Activated CD4-positive, alpha-beta T cell treated with anti-CD3 and anti-CD28 coated beads, Interleukin-2, Interleukin-6, amounts not matched to agents 100 ng/mL and 50 ng/mL, durations not matched to agents 16 hours and 8 hours (primary cell): ENCODE measurements at regions not wholly inside any gene's neighbourhood (a gene's known extent, or its start where the extent isn't known, plus 50 kb on each side); places are given as distances from the start of the nearest gene placed in this dataset.

Source experiments
- DNase-seq: peaks from one replicate; pipeline ENCODE4 v3.0.0-alpha.2; 2020

DNA sequence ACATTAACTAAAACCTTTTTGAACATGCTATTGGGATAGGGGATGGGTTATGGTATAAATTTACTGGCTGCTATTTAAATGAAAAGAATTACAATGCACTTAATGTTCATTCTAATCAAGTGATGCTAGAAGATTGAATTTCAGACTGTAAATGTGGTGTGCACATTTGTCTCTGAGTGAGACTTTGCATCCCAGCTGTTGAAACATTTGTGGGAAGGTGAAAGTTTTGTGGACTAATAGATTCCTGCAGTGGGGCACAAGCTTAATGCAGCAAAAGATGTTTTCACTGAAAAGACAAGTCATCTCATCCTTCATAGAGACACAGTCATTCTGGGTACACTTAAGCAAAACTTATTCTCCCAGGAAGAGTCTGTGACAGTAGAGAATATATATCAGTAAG lies 323.6 kb downstream of the NFIB start:
- DNase-seq = no peak

DNA sequence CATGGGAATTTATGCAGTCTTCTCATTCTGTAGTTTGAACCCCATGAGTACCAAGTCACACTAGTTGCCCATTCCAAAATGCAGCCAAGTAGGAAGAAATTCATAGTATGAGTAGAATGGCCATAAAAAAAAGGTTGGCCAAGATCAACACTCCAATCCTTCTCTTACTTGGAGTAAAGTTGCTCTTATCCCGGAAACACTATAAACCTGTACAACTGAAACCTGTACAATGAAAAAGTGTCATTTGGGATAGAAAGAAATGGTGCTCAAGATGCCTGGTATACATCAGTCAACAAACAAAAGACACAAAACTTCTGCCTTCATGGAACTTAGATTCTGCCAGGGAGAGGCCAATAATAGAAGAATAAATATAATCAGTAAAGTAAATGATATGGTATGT lies 325.0 kb downstream of the NFIB start:
- no peak for DNase-seq

DNA sequence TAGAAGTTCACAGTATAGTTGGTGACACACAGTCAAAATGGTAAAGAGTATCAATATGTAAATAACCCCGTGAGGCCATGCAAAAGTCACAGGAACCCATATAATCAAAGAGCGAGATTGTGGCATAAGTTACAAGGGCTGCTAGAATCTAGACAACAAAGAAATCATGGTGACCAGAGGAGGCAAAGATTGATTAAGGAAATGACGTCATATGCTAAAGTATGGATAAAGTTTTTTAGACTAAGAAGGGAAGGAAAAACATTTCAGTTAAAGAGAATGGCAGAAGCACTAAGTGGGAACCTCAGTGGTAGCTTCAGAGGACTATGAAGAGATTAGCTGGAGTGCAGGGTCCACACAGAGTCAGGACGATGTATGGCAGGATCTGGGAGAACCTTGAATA lies 330.3 kb downstream of the NFIB start:
- DNase-seq = no peak

DNA sequence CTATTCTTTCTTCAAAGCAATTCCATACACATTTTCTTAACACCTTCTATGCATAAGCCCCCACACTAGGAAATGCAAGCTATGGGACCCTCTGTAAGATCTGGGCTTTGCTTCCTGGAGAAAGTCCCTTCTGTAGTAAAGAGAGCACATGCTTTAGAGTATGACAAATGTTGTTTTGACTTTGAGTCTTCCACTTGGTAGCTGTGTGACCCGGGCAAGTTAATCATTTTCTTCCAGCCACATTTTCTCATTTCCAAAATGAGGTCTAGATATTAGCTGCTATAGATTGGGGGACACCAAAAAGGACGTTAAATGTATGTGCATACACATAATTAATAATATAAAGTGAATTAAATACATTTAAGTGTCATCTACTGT lies 334.0 kb downstream of the NFIB start:
- DNase-seq = no peak

DNA sequence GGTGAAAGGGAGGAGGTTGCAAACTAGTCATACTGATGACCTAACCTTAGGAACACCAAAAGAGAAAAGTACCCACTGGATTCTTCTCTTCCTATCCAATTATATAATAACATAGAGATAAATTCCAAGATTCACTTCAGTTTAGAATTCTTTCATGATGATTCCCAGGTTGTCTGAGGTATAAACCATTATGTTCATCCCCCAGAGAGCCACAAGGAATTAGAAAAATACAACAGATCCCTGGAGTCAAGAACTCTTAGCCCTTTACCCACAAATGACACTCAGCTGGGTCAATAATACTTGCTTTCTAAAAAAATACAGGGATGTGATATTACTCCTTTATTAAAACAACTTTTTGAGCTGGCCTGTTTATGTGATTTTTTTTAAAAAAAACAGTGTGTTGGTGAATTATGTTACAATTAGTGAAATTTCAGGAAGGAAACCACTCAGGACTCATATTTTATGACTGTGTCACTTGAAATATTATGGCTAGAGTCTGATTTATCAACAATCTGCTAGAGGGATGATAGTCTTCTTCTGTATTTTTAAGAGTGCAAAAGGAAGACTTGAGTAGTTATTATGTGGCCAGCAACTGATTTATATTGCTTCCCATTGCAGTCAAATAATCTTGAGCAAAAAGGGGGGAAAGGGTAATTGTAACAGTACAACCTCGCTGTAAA lies 338.2 kb downstream of the NFIB start:
- DNase-seq = no peak

DNA sequence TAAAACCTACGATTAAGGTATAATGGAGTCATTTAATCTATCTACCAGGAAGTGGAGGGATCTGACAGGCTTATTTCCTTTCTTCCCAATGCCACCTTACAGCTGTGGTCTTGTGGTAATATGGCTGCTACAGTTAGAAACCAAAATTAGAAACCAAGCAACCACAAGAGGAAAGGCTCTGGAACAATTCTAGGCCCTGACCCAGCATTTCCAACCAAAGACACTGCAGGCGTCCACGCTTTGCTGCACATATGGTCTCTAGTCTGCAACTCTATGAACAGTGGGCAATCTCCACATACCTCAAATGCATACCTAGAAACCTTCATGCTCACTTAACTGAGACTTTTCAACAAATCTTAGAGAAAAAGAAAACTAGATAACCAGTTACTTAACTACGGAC lies 339.1 kb downstream of the NFIB start:
- DNase-seq = no peak

DNA sequence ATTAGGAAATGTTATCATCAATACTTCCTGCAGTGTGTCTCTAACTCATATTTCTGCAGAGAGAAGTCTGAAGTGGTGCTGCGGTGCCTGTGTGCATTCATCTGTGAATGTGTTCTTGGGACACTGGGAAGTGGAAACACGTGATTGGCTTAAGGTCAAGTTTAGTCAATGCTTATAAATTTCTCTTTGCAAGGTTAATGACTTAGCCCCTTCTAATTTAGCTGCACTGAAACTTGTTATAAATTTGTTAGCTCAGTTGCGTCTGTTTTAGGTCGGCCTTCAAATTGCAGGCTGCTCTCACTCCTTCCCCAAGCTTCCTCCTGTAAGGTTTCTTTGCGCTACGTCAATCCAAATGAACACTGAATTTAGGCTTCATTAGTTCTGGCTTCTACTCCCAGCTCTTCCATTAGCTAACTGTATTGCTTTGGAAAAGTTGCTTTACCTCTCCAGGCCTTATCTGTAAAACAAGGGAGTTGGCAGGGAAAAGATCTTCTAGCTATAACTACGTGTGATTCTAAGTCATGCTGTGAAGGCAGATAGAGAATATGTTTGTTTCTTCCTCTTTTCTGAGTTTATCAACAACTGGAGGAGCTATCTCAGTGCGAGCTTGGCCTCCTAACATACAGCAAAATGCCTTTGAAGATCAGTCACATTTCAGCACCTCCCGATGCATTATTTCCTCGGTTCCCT lies 341.8 kb downstream of the NFIB start:
- no peak for DNase-seq

DNA sequence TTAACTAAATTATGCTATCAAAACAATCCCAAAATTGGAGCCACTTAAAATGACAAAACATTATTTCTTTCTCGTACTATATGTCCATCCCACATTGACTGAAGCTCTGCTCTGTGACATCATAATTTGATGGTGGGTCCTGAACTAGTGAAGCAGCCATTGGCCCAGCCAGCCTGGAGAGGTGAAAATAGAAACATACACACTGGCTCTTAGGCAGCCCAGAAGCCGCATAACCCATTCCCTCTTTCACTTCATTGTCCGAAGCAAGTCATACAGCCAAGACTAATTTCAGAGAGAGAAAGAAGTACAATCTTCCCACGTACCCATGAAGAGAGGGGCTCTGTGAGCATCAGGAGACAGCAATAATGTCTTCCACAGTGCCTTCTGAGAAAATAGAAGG lies 342.5 kb downstream of the NFIB start:
- no peak for DNase-seq

DNA sequence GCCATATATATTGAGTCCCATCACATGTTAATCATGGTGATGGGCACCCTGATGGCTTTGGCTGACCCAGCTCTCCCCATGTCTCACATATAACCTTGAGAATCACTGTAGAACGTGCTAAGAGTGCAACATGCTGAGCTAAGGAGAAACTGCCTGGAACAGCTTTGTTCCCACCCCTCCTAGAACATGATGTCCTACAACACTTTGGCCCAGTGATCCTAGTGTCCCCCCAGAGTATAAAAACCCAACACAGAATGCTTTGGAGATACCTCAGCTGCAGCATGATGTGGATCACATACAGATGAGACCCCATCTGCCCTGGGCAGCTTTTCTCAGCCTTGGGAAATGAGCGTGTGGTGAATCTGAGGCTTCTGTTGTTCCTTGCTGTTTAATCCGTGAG lies 343.5 kb downstream of the NFIB start:
- DNase-seq = no peak

DNA sequence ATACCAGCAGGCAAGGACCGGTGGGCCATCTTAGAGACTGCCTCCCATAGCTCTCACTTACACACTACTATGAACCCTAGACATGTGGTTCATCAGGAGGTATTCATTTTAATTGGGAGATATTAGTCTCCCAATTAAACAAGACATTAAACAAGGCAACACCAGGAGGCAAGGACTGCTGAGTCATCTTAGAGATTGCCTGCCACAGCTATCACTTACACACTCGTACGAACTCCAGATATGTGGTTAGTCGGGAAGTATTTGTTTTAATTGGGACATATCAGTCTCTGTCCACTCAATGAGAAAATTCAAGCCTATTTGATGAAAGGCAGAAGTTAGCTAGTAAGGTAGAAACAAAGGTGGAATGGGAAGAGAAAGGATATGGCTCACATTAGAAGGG lies 343.9 kb downstream of the NFIB start:
- DNase-seq = no peak

DNA sequence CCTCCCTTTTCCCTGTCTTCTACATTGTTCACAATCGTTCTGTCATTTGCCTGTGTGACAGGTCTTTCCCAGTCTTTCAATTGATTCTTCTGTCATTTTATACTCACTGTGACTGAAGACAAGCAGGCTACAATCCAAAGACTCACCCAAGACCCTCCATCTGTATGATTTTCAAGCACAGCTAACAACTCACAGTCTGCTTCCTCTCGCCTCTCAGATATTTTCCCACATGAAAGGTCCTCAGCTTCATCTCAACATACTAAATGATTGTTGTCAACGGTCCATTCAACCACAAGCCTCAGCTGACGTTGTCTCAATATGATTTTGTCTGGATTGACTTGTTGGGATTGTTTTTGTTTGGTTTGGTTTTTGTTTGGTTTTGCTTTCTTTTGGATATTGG lies 346.5 kb downstream of the NFIB start:
- no peak for DNase-seq

DNA sequence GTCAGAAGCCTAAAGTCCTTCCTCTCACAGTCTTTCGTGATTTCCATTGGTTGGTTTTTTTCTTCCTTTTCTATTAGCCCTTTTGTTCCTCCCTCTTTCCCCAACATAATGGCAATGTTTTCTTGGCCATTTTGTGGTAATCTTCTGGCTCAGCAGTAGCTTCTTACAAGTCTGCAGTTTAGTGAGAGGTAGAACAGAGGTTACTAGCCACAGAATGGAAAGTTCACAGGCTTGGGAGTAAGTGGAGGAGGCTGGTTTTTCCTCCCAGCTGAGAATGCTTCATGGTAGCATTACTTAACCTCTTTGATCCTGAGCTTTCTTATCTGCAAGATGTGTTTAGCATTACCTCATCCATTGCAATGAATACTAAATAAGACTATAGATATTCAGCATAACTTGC lies 346.9 kb downstream of the NFIB start:
- no peak for DNase-seq

DNA sequence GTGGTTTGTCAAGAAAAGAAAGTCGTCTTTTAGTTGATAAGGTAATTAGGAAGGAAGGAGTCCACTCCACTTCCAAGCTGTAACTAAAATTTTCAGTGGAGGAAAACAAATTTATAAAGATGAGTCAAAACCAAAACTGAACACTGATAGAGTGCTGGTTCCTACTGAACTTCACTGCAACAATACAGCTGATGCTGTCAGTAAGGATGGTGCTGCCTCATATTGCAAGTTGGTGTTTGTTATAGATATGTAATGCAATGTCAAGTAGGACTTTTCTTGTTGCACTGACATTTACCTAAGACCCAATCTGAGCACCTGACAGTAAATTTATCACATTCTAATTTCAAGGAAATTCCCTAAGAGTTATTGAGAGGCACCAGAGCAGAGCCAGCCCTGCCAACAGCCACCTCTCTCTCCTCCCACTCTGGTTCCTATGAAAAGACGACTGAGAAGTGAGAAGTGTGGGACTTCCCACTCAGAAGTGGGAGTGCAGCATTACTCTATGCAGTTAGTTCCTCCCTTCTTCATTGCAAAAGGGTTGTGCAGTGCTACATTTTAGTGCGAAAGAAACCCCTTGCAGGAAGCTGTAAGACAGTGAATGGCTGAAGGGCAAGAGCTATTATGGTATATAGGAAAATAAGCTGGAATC lies 350.8 kb downstream of the NFIB start:
- no peak for DNase-seq

DNA sequence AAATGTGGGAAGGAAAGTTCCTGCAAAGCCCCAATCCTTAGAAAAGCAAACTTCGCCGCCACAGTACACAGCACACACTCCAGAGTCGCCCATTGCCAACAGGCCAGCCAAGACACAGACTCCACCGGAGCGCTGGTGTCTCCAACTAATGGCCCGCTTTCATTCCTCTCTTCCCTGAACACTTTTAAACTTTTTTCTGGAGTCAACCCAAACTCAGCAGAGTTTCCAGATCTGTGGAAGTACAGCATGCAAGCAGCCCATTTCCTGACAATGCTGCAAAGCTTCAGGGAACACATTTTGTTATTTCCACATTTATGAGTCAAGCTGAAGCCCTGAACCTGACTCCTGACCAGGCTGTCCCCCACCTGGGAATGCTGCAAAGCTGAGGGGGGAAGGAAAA lies 351.9 kb downstream of the NFIB start:
- DNase-seq = no peak

DNA sequence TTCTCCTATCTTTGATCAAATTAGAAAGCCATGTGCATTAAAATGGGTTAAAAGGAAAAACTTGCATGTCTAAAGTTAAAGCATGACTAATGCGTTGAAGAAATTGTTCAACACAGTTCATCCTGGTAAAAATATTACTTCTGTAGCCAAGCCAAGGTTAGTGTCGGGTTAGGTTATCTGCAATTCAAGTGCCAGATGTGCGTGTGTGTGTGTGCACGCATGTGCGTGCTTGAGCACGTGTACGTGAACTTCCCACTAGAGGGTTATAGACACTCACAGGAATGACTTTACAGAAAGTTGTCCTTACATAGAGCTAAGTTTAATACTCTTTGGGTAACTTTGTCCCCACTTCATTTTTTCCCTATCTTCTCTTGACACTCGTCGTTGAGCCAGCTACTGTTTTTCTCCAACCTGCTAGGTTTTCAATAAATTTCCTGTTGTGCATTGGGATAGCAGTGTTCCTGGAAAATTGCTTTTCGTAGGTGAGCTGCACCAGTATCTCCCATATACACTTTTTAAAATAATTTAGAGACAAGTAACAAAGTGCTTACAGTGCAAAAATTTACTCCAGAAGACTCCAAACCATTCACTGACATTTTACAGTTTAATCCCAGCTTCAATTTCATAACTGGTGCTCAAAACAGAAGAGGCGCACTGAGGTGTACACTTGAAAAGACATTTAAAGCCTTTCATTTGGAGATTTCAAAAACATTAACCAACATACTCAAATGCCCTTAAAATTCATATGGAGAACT lies 353.8 kb downstream of the NFIB start:
- no peak for DNase-seq

DNA sequence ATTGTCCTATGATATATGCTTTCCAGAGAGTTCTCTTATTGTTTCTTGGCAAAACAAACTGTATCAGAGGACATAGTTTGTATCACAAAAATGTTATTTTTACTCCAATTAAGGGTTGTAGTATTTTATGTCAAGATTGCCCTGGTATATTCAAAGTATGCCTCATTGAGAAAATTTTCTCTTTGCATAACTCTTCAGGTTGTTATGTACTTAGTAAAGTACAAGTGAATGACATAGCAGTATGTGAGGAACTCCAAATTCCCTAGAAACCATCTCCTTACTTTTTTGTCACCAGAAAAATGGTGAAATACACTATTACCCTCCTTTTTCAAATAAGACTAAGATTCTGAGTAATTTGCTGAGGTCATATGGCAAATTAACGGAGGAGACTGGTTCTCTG lies 355.3 kb downstream of the NFIB start:
- no peak for DNase-seq

DNA sequence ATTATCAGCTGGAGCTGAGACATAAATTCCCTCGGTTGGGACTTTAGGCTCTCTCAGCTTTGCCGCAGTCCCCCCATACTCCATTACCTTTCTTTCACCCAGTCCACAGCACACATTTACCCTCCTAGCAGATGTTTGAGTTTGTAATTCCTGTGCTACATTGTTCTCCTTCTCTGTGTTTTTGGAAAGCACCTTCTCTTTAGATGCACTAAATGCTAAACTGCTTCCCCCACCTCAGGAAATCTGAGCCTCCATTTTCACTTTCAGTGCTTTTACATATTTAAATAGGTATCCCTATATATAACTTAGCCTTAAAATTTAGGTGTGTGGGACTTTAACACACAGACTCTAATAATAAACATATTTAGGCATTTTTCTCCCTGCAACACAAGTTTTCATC lies 356.9 kb downstream of the NFIB start:
- DNase-seq = no peak

DNA sequence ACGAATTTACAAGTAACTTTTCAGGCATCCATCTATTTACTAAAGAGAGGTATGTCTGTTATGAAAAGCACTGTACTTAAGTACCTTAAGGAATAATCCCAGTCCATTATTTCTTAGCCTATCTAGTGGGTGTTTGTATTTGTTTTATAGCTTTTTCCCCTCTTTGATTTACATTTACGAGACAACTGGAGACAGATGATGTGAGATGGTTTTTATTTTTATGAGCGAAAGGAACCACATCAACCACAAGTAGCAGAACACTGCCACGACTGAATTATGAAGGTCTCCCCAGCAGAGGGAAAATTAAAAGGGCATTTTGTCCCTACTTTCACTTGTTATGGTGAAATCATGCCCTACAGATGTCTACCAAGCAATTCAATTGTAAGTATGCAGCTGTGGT lies 357.8 kb downstream of the NFIB start:
- DNase-seq = no peak

DNA sequence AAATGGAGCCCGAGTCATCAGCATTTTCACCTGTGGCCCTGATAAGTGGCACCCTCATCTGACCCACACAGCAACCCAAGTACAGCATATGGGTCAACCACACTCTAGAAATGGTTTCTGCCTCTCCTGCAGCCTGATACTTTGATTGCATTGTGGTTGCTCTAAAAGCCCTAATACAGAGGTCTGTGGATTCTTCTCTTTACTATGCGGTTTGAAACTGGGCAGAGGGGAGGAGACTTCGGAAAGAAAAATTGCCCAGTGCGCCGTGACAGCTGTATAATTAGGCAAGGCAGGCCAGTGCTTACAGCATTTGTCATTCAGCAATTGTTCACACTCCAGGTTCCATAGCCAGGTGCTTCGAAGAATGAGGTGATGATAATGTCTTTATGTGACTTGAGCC lies 361.0 kb downstream of the NFIB start:
- no peak for DNase-seq

DNA sequence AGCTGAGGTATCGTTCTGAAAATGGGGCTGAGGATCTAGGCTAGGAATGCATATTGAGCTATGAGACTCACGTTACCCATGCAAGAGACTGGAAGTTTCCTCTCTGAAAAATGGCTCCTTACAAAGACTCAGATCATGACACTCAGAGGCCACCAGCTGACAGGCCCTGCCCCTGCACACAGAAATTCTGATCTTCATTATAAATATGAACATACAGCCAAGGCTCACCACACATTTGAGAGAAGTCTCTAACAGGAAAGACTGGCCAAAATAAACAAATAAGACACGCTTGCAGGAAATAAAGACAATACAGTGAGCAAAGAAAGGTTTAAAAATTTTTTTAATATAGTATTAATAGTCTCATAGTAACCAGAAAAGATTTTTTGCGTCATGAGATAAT lies 365.9 kb downstream of the NFIB start:
- no peak for DNase-seq

DNA sequence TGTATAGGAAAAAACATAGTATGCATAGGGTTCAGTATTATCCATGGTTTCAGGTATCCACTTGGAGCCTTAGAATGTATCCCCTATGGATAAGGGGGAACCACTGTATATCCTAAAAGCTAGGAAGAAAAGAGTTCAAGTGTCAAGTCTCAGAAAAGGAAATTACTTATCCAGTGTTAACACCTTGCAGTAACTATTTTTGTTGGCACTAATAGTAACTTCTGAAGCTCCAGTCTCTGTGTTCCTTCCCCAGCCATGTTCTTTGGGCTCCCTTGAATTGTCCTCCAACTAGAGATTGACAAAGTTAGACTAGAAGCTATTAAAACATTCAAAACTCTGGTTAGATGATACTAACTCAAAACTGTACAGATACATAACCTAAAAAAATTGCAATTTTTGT lies 370.8 kb downstream of the NFIB start:
- no peak for DNase-seq

DNA sequence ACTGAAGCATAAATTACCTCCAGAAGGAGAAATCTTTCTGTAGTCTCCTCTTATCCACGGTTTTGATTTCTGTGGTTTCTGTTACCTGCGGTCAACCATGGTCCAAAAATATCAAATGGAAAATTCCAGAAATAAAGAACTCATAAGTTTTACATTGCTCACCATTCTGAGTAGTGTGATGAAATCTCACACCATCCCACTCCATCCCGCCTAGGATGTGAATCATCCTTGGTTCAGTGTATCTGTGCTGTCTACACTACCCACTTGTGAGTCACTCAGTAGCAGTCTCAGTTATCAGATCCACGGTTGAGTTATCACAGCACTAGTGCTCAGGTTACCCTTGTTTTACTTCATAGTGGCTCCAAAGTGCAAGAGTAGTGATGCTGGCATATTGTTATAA lies 371.2 kb downstream of the NFIB start:
- peak; percentile 11 for DNase-seq

DNA sequence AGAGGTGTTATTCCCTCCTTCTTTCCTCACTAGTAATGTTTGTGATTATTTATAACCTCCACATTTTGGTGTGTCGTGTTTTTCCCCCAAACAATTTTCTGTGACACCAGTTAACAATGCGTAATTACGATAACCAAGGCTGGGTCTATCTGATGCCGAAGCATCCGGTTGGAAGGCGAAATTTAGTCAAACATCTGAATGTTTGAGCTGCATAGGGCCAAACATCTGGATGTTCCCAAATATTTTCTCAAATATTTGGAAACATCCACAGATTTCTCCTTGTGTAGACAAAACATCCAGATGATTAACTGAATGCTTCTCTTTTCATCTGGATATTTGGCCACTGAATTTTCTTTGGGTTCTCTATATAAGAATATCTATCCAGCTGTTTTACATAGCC lies 371.7 kb downstream of the NFIB start:
- no peak for DNase-seq

DNA sequence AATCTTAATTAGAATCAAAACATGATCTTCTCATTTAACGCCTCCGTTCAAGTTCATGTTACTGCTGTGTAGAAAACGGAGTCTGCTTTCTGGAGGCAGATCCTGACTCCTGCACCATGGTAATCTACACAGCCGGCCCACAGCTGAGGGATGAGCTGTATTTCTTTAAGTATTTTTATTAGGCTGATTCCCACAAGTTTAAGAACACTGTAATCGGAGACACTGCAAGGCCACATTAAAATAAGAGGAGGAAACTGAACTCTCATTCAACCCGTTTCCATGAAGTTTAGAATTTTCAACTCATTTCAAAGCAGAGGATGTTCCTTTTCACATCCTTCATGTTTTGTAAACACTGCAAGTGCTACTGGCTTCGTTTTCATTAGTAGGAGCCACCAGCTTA lies 372.2 kb downstream of the NFIB start:
- DNase-seq = no peak
